GM12891 (cell line): ENCODE measurements at regions not wholly inside any gene's neighbourhood (a gene's known extent, or its start where the extent isn't known, plus 50 kb on each side); places are given as distances from the start of the nearest gene placed in this dataset.

Experiments
- POLR2A ChIP-seq: IDR thresholded peaks from 2 replicates; pipeline ENCODE4 v1.6.1; 2011; ENCODE audit warnings: low read depth, low read length, control low read depth
- POLR2AphosphoS5 ChIP-seq: IDR thresholded peaks from 2 replicates; pipeline ENCODE4 v1.6.1; 2011; ENCODE audit warnings: low read depth, low read length, control low read depth
- POU2F2 ChIP-seq: IDR thresholded peaks from 2 replicates; pipeline ENCODE4 v1.6.1; 2011; ENCODE audit warnings: low read depth, mild to moderate bottlenecking, control low read depth, low read length, moderate library complexity
- SPI1 ChIP-seq: IDR thresholded peaks from 2 replicates; pipeline ENCODE4 v1.6.1; 2011; ENCODE audit warnings: low read depth, low read length, control low read depth

GRCh38 chr6:87817183-87817582, 115.2 kb upstream of the AKIRIN2 start:
- TF ChIP-seq POLR2A (no peak), POLR2AphosphoS5 (no peak), POU2F2 (no peak), SPI1 (no peak)
